HG02588 (cell line): ENCODE measurements at regions not wholly inside any gene's neighbourhood (a gene's known extent, or its start where the extent isn't known, plus 50 kb on each side); places are given as distances from the start of the nearest gene placed in this dataset.
"Not testable (repeated sequence)": the region's sequence is repeated elsewhere in the genome, so short reads cannot be mapped to it uniquely, and the experiment has no call there.

Source experiments
- ATAC-seq: cut with Tn5 transposase; IDR thresholded peaks from one replicate; pipeline ENCODE4 v1.9.1; 2021; ENCODE audit warnings: mild to moderate bottlenecking, moderate library complexity; ENCODE audit not compliant: unreplicated experiment

DNA sequence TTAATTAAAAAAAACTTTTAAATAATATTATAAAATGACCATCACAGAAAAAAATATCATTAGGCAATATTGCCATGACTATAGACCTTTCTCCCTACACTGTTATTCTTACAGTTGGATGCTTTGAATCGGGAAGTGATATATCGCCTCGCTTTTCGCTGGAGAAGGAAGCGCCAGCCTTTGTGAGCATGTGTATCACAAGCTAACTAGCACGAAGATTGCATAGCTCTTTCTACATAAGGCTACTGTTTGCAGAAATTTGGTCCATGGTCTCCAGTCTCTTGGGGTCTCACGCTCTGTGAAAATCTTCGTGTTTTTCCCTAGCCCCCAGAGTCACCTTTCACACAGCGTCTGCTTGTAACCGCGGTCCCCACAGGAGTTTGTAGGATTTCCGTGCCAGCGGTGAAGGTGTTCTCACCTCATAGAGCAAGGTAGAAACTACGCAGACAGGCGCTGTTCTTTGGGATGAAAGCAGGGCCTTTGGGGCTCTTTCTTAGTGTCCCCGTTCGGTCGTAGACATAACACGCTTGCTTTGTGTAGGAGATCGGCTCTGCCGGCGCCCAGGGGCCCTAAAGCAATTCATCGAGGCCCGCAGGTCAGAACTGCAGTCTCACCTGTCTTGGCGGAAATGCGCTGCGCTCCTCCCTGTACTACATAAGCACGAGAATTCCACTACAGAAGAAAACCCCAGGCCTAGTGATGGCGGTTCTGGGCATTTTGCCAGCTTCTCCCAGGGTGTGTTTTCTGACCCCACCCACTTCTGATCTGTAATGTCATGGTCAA is 214.5 kb upstream of the NOTCH2NLA start:
- not testable (repeated sequence) for ATAC-seq

DNA sequence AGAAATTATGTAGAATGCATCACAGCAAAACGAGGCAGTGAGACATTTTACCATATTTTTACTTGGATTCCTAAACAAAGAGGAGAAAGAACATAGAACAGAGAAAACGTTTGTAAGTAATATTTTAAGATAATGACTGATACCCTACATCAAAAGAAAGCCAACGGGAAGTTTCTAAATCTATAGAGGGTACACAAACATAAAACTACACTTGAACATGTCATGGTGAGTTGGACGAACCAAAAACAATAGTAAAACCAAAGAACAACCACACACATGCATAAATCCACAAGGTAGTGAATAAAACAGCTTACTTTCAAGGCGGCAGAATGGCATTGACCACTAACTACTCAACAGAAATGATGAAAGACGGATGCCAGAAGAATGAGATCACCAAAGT is 209.7 kb upstream of the NOTCH2NLA start:
- ATAC-seq = not testable (repeated sequence)

- ATAC-seq = not testable (repeated sequence)
Measured at GRCh38 chr1:146416642-146417041, 187.8 kb upstream of the NOTCH2NLA start.

DNA sequence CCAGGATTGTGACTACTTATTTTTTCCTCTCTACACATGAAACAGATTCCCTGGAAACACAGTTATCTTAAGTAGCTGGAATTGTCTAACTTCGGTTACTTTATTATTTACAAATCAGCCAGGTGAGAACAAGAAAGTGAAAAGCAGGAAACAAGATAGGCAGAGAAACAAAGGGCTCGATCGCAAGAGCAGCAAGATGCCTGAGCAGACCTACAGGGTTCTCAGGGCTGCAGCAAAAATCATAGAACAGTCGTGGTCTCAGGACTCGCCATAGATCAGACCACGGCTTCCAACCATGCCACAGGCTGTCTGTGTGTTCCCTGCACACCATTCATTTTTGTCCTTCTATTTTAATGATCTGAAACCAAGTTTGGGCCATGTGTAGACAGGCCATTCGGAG is 186.2 kb upstream of the NOTCH2NLA start:
- ATAC-seq = not testable (repeated sequence)

DNA sequence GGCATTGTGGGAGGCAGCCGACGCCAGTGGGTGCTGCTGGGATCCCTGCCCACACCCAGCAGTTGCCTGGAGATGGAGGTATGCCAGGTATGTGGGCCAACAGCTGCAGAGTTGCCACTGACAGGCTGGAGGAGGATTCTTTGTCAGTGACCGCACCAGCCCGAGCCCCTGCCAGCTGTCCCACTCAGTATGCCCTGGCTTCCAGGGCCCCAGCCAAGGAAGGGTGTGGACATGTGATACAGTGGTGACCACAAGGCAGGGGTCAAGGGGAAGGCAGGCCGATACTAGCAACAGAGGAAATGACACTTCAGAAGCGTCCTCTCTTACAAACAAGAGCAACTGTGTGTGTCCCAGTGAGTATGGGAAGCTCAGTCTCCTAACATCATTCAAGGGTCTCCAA is 185.1 kb upstream of the NOTCH2NLA start:
- not testable (repeated sequence) for ATAC-seq

DNA sequence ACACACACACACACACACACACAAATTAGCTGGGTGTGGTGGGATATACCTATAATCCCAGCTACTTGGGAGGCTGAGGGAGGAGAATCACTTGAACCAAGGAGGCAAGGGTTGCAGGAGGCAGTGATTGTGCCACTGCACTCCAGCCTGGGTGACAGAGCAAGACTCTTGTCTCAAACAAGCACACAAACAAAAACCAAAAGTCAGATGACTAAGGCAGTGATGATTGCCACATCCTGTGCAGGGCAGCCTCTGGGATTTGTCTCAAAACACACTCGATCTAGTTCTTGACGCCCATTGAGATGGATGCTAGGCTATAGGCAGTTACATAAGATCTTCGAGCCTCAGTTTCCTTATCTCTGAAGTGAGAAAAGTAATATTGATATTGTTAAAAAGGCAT is 183.1 kb upstream of the NOTCH2NLA start:
- ATAC-seq = not testable (repeated sequence)

DNA sequence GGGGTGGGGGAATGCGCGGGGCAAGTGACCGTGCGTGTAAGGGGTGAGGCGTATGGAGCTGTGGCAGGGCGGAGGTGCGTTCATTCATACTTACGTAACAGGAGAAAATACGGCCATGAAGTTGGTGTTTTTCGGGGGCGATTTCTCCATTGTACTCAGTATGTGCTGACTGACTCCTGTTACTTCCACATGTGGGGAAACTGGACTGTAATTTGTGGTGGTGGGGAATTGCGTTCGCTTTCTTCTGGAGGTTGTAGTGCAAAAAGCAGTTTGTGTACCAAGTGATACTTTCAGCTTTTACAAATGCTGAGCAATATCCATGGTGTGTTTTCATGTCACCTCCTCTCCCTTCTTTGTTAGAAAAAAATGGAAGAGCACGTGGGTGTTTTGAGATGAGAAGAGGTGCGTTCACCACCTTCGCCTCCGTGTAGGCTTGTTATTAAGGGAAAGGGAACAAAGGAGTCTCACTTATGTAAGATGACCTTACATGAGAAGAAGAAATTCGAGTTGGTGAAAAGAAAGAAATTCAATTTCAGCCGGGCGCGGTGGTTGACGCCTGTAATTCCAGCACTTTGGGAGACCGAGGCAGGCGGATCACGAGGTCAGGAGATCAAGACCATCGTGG is 181.1 kb upstream of the NOTCH2NLA start:
- not testable (repeated sequence) for ATAC-seq

DNA sequence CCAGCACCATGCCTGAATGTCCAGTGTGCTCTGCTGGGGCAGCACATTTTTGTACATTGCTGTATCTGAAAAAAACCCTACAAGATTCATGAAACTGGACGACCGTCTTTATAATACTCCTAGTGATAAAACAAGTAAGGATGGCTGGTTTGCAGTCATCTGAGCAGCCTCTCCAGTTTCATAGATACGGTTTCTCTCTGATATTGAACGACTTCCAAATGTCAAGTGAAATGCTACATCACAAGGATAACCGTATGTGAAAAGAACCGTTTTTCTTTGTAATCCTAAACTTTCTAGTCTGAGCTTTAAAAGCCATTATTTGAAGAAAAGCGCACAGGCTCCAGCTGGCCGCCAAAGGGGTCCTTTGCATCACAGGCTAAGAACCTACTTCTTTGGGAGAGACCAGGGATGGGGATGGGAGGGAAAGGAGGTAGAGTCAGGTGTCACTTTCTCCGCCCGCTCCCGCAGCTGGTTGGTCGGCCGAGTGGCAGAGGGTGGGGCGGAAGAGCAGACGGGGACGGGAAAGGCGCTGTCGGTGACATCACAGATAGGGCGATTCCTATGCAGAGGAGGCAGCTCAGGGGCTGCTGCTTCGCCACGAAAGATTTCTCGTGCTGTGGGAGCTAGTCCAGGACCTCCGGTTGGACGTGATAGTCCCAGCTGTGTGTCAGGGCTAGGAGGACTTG is 180.4 kb upstream of the NOTCH2NLA start:
- not testable (repeated sequence) for ATAC-seq

GRCh38 chr1:146401281-146401825 is 172.5 kb upstream of the NOTCH2NLA start:
- not testable (repeated sequence) for ATAC-seq

DNA sequence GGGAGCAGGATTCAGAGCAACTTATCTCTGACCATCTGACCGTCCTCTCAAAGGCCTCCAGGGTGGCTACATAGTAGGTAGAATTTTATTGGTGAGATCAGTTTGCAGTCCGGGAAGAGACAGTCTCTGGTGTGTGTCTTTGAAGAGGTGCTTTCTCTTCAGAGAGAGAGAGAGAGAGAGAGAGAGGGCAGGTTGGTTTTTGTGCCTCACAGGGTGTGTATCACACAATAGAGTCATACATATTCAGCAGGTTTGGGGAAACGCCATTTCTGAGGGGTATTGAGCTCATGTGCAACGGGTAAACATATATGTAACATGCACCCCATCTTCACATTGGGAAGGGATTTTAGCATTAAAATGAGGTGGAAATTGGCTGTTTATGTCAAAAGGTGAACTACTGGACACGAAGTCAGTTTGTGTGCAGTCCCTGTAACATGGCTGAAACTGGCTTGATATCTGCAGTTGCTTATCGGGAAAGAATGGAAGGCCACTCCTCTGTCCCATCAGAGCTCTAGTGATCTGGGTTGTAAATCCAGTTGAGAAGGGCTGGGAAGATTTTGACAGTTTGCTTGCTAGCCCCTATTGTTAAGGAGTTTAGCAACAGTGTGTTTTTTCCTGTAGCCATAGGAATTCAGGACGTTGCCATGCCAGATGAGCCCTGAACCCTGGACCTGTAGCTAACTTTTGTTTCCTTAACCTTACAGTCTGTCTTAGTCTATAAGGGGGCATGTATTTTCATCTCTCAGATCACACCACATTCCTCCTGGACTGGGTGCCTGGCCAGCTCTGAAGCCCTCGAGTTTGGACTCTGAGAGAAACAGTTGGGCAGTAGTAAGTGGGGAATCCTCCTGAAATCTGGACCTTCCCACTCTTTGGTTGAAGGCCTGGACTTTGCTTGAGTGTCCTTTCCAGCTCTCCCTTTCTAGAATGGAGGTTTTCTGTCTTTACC is 171.6 kb upstream of the NOTCH2NLA start:
- ATAC-seq = not testable (repeated sequence)

GRCh38 chr1:146399225-146399624 is 170.4 kb upstream of the NOTCH2NLA start:
- not testable (repeated sequence) for ATAC-seq

DNA sequence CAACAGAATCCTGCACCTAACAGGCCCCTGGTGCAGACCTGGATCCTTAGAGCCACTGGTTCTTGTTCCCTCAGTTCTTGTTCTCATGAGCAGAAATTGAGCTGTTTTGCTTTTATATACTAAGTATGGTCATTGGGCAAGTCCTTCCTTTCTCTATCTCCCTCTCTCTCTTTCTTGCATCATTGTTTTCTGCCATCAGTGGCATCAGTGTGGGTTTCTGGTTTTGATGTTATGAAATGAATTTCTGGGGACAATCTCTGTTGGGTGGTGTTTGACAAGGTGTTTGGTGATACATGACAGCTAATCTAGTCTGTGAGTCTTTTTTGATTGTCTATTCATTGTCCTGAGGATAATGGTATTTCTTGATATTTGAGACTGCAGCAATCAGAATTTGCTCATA is 168.0 kb upstream of the NOTCH2NLA start:
- ATAC-seq = not testable (repeated sequence)

DNA sequence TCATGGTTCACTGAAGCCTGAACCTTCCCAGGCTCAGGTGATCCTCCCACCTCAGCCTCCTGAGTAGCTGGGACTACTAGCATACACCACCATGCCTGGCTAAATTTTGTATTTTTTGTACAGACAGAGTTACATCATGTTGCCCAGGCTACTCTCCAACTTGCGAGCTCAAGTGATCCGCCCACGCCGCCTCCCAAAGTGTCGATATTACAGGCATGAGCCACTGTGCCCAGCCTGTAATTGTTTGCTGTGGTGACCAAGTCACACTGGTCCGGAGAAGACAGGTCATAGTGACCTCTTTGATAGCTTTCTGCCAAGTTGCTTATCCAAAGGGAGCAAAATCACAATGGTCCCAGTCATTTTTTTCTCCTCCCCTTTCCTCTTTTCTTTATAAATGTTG is 167.4 kb upstream of the NOTCH2NLA start:
- ATAC-seq = not testable (repeated sequence)

GRCh38 chr1:146393796-146394195 is 165.0 kb upstream of the NOTCH2NLA start:
- not testable (repeated sequence) for ATAC-seq

GRCh38 chr1:146393154-146393553 is 164.3 kb upstream of the NOTCH2NLA start:
- ATAC-seq = not testable (repeated sequence)

GRCh38 chr1:146389178-146389577 is 160.4 kb upstream of the NOTCH2NLA start:
- ATAC-seq = not testable (repeated sequence)

DNA sequence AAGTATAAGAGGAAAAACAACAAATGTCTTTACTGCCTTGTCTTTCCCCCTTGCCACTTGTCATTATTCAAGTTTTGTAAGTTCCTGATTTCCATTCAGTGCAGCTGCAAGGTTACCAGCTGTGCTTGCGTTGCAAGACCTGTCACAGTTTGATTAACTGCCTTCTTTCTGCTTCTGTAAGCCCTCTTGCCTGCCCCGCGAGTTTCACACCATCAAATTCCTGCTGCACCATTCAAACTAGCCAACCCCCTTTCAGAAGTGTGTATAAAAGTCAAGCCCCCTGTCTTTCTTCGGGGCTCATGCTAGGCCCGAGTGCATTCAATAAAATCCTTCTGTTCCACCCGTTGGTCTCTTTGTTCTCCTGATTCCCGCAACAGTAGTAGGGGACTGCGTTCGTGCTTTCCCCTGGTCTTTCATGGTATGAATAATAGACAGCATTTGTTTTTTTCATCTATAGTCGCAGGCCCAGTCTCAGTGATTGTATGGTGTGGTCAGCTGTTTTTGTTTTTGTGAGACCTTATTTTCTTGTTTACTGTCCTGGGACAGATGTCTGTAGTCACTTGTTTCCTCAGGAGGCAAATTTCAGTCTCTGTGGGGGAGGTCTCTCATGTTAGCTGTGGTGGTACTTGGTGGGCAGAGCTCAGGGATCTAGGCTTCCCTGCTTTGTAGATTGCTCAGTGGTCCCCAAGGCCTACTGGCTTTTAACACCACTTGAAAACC is 159.1 kb upstream of the NOTCH2NLA start:
- ATAC-seq = peak; percentile 38

DNA sequence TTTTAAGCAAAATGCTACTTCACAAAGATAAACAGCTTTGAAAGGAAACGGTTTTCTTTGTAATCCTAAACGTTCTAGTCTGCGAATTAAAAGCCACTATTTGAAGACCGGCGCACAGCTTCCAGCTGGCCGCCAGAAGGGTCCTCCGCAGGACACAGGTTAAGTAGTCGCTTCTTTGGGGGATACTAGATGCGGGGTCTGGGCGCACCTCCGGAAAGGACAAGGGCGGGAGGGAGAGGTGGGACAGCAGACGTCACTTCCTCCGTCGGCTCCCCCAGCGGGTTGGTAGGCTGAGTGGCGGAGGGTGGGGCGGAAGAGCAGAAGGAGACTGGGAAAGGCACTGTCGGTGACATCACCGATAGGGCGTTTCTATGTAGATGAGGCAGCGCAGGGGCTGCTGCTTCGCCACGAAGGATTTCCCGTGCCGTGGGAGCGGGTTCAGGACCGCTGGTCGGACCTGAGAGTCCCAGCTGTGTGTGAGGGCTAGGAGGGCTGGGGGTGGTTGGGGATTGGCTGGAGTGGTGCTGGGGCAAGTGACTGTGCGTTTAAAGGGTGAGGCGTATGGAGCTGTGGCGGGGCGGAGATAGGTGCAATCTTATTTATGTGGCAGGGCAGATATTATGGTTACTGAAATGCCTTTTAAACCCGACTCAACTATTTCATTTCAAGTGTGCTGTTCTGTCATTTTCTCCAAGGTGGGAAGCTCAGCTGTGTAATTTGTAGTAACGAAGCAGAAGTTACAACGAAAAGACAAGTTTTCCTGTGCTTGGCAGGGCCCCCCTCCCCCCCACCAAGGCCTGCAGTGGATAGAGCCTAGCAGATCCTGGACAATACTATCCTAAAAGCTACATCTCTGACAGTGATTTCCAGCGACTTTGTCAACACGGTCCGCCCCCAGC is 158.3 kb upstream of the NOTCH2NLA start:
- peak; percentile 97 for ATAC-seq

GRCh38 chr1:146381196-146381595 is 152.4 kb upstream of the NOTCH2NLA start:
- not testable (repeated sequence) for ATAC-seq
